ENCODE measurements at regions not wholly inside any gene's neighbourhood (a gene's known extent, or its start where the extent isn't known, plus 50 kb on each side); places are given as distances from the start of the nearest gene placed in this dataset.
"Not testable (repeated sequence)": the region's sequence is repeated elsewhere in the genome, so short reads cannot be mapped to it uniquely, and the experiment has no call there.

DNA sequence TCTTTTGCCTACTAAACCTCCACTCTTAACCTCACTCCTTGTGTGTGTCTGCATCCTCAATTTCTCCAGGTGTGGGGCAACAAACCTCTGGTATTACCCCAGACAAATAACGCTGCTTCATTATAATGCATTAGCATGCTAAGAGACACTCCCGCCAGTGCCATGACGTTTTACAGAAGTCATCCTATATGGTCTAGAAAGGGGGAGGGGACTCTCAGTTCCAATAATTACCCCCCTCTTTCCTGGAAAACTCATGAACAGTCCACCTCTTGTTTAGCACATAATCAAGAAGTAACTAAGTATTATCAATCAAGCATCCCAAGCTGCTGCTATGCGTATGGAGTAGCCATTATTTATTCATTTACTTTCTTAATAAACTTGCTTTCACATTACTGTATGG is 364.5 kb downstream of the TYW1 start:
- no peak for DNase-seq

DNA sequence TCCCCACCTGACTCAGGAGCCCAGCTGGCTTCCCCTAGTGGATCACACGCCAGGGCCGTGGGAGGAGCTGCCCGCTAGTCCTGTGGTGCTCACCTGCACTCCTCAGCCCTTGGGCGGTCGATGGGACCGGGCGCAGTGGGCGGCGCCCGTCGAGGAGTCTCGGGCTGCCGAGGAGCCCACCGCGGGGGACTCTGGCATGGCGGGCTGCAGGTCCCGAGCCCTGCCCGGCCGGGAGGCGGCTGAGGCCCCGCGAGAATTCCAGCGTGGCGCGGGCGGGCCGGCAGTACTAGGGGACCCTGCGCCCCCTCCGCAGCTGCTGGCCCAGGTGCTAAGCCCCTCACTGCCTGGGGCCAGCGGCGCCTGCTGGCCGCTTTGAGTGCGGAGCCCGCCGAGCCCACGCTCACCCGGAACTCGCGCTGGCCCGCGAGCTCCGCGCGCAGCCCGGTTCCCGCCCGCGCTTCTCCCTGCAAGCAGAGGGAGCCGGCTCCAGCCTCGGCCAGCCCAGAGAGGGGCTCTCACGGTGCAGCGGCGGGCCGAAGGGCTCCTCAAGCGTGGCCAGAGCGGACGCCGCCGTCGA is 367.9 kb downstream of the TYW1 start:
- no peak for DNase-seq

DNA sequence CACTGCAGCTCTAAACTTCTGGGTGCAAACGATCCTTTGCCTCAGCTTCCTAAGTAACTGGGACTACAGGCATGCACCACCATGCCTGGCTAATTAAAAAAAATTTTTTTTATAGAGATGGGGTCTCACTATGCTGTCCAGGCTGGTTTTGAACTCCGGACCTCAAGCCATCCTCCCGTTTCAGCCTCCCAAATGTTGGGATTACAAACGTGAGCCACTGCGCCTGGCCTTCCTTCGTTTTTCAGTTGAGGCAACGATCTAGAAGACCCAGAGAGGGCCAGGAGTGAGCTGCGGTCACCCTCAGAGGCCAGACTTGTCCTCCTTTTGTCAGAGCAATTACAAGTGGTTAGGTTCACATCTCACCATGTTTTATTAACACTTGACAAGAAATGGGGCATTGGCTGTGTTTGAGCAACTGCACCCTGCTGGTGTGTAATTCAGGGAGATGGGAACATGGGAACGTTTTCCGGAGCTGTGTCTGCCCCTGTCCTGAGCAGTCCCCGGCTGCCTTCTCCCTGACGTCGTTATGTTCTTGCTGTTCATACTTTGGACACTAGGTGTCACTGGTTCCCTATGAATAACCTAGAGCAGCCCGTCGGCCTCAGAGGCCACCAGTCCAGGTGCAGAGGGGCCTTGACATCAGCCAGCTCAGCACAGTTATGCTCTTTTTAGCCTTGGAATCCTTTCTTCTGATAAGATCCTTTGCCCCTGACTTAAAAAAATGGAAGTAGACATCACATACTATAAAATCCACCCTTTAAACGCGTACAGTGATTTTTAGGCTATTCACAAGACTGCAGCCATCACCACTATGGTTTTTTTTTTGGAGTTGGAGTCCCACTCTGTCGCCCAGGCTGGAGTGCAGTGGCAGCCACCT is 375.0 kb downstream of the TYW1 start:
- no peak for DNase-seq

DNA sequence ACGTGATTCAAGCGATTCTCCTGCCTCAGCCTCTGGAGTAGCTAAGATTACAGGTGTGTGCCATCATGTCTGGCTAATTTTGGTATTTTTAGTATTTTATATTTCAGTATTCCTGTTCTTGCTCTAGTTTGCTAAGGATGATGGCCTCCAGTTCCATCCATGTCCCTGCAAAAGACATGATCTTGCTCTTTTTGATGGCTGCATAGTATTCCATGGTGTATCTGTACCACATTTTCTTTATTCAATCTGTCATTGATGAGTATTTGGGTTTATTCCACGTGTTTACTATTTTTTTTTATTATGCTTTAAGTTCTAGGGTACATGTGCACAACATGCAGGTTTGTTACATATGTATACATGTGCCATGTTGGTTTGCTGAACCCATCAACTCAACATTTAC is 376.8 kb downstream of the TYW1 start:
- not testable (repeated sequence) for DNase-seq

DNA sequence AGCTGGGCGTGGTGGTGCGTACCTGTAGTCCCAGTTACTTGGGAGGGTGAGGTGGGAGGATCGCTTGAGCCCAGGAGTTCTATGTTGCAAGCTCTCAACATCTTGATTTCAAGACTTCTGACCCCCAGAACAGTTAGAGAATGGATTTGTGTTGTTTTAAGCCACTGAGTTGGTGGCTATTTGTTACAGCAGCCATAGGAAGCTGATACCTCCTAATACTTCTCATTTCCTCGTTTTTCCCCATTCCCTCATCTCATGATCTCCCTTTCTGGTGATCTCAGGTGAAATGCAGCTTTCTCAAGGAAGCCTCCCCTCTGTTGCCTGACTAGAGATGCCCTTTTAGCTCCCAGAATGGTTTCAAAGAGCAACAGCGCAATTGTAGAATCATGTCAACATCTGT is 378.8 kb downstream of the TYW1 start:
- no peak for DNase-seq

GRCh38 chr7:67377939-67378862 is 381.6 kb downstream of the TYW1 start:
- DNase-seq = no peak

DNA sequence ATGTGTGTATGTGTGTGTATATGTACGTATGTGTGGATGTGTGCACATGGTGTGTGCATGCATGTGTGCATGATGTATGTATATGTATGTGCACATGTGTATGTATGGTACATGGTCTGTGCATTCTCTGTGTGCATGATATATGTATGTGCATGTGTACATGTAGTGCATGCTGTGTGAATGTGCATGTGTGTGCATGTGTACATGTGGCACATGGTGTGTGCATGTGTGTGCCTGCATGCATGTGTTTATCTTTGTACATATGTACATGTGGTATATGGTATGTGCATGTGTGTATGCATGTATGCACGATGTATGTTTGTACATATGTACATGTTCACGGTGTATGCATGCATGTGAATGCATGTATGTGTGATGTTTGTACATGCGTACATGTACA is 383.7 kb downstream of the TYW1 start:
- no peak for DNase-seq

- no peak for DNase-seq
Measured at GRCh38 chr7:67380858-67381257, 384.2 kb downstream of the TYW1 start.

DNA sequence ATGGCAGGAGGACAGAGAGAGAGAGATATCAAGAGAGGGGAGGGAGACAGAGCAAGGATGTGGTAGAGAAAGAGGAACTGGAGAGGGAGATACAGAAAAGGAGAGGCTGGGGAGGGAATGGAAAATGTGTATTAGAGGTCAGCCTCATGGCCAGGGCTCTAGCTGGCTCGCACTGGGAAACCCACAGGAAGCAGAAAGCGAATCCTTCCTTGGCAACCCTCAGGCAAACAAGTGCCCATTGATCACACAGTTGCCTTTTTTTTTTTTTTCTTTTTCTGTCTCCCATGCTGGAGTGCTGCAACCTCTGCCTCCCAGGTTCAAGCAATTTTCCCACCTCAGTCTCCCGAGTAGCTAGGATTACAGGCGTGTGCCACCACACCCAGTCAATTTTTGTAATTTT is 391.2 kb downstream of the TYW1 start:
- DNase-seq = no peak

GRCh38 chr7:67391168-67391567 is 394.5 kb downstream of the TYW1 start:
- no peak for DNase-seq

GRCh38 chr7:67392596-67393438 is 396.2 kb downstream of the TYW1 start:
- DNase-seq = no peak

- no peak for DNase-seq
Measured at GRCh38 chr7:67393903-67394302, 397.3 kb downstream of the TYW1 start.

DNA sequence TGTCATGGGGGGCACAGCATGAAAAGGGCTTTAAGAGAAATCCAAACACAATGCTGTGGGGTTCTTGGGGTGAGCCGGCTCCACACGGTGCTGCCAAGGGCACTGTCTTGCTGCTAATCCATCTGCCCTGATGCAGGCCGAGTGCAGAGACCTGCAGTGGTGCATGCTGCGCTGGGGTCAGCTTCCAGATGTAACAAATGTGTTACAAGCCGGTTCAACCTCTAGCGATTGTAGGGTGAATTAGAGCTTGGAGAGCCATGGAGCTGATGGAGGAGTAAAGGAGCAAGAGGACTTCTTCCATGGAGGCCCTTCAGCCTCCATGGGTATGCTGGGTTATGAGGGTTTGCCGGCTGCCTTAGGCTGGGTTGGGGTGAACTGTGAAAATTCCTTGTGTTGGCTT is 402.3 kb downstream of the TYW1 start:
- no peak for DNase-seq

DNA sequence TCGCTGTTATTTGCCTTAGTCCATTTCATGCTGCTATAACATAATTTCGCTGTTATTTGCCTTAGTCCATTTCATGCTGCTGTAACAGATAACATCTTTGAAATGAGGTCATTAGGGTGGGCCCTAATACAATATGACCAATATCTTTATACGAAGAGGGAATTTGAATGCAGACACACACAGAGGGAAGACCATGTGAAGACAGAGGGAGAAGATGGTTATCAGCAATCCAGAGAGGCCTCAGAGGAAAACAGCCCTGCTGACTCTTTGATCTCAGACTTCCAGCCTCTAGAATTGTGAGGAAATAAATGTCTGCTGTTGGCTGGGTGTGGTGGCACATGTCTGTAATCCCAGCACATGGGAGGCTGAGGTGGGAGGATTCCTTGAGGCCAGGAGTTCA is 404.9 kb downstream of the TYW1 start:
- DNase-seq = no peak

- DNase-seq = no peak
Measured at GRCh38 chr7:67402280-67402679, 405.6 kb downstream of the TYW1 start.

GRCh38 chr7:67406976-67407375 is 410.3 kb downstream of the TYW1 start:
- no peak for DNase-seq

DNA sequence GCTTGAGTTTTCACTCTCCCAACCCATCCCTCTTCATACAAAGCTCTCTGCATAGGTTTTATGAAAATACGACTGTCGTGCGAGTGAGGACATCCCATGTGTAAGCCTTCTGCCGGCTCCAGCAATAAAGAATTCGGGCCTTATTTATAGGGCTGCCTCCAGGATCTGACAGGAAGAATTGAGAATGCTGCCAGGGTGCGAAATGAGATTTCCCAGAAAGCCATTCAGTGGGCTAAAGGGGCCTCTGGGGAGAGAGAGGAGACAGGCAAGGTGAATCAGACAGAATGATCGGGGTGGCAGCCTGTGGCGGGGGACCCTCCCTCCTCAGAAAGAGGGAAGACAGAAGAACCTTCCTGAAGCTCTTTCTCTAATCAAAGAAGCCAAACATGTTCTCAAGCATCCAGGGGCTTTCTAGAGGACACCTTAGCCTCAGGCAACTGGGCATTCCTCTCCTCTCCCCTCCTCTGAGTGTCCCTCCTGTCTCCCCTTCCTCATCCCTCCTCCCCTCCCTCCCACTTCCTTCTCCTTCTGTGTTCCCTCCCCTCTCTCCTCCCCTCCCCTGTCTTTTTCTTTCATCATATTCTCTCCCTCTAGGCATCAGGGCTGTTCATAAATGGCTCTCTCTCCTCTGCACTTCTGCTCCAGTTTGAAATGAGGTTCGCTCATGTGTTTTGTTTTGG is 410.9 kb downstream of the TYW1 start:
- DNase-seq = no peak

- DNase-seq = no peak
Measured at GRCh38 chr7:67408109-67408508, 411.5 kb downstream of the TYW1 start.

- DNase-seq = no peak
Measured at GRCh38 chr7:67413670-67414069, 417.0 kb downstream of the TYW1 start.

DNA sequence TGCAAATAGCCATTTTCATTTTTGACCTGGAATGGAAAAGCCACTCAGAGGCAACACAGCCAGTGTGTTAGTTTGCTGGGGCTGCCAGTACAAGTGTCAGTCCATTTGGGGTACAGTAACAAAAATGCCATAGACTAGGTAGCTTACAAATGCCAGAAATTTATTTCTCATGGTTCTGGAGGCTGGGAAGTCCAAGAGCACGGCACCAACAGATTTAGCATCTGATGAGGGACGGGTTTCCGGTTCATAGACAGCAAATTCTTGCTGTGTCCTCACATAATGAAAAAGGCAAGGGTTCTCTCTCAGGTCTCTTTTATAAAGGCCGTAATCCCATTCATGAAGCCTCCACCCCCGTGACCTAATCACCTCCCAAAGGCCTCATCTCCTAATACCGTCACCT is 418.2 kb downstream of the TYW1 start:
- no peak for DNase-seq

- no peak for DNase-seq
Measured at GRCh38 chr7:67422601-67423000, 426.0 kb downstream of the TYW1 start.

DNA sequence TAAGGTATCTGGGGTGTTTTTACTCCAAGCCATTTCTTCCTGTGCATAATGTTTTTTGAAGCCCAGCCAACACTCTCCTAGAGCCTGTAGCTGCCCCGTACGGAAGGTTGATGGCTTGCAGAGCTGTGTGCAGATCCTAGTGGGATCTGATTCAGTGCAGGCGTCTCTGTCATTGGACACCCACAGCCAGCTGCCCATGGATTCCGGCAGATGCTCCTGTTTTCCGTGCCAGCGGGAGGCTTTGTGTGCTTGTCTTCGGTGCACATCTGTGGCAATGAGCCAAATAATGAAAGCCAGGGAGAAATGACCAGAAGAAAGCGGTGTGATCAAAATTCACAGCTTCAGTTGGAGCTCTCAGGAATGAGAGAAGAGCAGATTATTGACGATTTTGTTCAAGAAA is 426.4 kb downstream of the TYW1 start:
- no peak for DNase-seq

All from cortex of kidney (tissue), 1 donor.